ENCODE measurements at regions not wholly inside any gene's neighbourhood (a gene's known extent, or its start where the extent isn't known, plus 50 kb on each side); places are given as distances from the start of the nearest gene placed in this dataset.

DNA sequence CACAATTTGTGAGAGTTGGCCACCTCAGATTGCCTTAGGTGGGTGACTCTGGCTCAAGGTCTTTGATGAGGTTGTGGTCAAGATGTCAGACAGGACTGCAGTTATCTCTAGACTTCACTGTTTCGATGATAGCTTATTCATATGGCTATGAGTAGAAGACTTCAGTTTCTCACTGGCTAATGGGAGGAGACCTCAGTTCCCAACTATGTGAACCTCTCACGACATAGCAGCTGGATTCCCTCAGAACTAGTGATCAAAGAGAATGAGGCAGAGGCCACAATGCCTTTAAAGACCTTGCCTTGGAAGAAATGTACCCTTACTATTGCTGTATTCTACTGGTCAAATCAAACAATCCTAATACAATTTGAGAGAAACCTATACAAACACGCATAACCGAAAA lies 607.5 kb upstream of the ROBO2 start:
- H3K27me3 ChIP-seq = no peaks in the 10 kb centered on the region
- intact Hi-C loops (cut with DNase I) = no loop called here

DNA sequence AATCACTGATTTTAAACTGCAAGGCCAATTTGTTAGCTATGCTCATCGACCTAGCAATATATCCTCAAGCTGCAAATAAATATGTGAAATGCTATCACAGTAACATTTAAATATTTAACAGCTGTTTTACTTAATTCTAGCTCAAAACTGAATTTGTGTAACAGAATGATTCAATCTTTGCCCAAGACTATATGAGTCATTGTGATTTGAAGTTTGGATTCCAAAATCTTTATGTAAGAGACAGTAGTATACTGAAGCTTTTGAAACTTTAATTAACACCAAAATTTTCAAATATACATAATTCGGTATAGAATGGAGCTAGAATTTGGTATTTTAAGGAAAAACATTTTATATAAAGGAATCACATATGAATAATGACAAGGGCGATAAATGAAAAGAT lies 603.0 kb upstream of the ROBO2 start:
- intact Hi-C loops (cut with DNase I) = no loop called here
- H3K27me3 ChIP-seq = no peaks in the 10 kb centered on the region
- 63 to 71% (median 66%) methylated on average over 3 of the region's 3 CpGs for WGBS, 4 donors
- H3K4me3 ChIP-seq = no peak overlapping the region
- TF ChIP-seq POLR2A (IDR thresholded peaks at IDR 0.05) = no peak
- TF ChIP-seq, protein P1, sequence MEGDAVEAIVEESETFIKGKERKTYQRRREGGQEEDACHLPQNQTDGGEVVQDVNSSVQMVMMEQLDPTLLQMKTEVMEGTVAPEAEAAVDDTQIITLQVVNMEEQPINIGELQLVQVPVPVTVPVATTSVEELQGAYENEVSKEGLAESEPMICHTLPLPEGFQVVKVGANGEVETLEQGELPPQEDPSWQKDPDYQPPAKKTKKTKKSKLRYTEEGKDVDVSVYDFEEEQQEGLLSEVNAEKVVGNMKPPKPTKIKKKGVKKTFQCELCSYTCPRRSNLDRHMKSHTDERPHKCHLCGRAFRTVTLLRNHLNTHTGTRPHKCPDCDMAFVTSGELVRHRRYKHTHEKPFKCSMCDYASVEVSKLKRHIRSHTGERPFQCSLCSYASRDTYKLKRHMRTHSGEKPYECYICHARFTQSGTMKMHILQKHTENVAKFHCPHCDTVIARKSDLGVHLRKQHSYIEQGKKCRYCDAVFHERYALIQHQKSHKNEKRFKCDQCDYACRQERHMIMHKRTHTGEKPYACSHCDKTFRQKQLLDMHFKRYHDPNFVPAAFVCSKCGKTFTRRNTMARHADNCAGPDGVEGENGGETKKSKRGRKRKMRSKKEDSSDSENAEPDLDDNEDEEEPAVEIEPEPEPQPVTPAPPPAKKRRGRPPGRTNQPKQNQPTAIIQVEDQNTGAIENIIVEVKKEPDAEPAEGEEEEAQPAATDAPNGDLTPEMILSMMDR (IDR thresholded peaks at IDR 0.05) = no peak
- H3K36me3 ChIP-seq (replicated peaks in 1 of 2) = no peaks in the 10 kb centered on the region
- no peaks in the 10 kb centered on the region for H3K9me3 ChIP-seq (replicated peaks in 1 of 3)
- no peak for DNase-seq
- H3K4me1 ChIP-seq (replicated peaks in 1 of 2) = no peaks in the 10 kb centered on the region
- H3K27ac ChIP-seq = no peak overlapping the region

More for the DNA sequence above, 607.5 kb upstream of the ROBO2 start:
- H3K4me1 ChIP-seq (replicated peaks in 1 of 2) = no peaks in the 10 kb centered on the region
- H3K4me3 ChIP-seq = no peak overlapping the region
- no peak overlapping the region for H3K27ac ChIP-seq
- WGBS, 4 donors = 59 to 73% (median 69%) methylated on average over 4 of the region's 4 CpGs
- H3K36me3 ChIP-seq (replicated peaks in 1 of 2) = no peaks in the 10 kb centered on the region
- no peak for TF ChIP-seq POLR2A (IDR thresholded peaks at IDR 0.05)
- TF ChIP-seq, protein P1 (IDR thresholded peaks at IDR 0.05) = no peak
- H3K9me3 ChIP-seq (replicated peaks in 1 of 3) = no peaks in the 10 kb centered on the region
- no peak for DNase-seq

DNA sequence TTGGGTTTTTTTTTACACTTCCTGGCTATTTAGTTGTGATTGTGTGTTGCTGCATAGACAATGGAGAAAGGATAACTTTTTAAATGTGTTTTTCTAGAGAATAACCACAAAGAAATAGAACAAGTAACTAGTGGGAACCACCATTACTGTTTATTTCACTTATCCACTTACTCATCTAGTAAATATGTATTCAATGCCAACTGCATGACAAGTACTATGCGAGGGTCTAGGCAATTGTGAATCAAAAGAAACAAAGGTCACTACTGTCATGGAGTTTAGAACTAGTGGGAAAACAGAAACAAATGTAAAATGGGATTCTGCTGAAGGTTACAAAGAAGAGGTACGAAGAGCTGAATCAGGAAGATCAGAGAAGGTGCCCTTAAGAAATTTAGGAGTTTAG lies 600.9 kb upstream of the ROBO2 start:
- no peak for DNase-seq
- Histone ChIP-seq H3K9me3 (replicated peaks in 1 of 3) (no peaks in the 10 kb centered on the region), H3K4me1 (replicated peaks in 1 of 2) (no peaks in the 10 kb centered on the region), H3K36me3 (replicated peaks in 1 of 2) (no peaks in the 10 kb centered on the region), H3K27ac (no peak overlapping the region), H3K27me3 (no peaks in the 10 kb centered on the region), H3K4me3 (no peak overlapping the region)
- TF ChIP-seq, protein P1 (IDR thresholded peaks at IDR 0.05) = no peak
- TF ChIP-seq POLR2A (IDR thresholded peaks at IDR 0.05) = no peak
- intact Hi-C loops (cut with DNase I) = no loop called here
- 13 to 58% (median 54%) methylated on average over 2 of the region's 2 CpGs for WGBS, 4 donors

DNA sequence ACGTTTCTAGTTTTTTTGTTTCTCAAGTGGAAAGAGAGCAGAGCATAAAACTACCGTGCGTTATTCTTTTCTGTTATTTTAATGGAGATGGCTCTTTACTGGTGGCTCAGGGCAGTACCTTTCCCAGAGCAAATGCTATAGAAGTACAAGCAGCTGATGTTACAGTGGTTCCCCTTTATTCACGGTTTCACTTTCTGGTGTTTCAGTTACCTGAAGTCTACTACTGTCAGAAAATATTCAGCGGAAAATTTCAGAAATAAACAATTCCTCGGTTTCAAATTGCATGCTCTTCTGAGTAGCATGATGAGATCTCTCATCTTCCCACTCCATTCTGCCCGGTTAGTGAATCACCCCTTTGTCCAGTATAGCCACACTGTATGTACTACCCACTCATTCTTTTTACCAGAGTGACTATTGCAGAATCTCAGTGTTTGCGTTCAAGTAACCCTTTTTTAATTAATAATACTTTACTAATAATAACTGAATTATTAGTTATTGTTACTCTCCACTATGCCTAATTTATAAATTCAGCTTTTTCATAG lies 597.5 kb upstream of the ROBO2 start:
- TF ChIP-seq, protein P1 (IDR thresholded peaks at IDR 0.05) = no peak
- TF ChIP-seq POLR2A (IDR thresholded peaks at IDR 0.05) = no peak
- no peak overlapping the region for H3K27ac ChIP-seq
- no peaks in the 10 kb centered on the region for H3K9me3 ChIP-seq (replicated peaks in 1 of 3)
- WGBS, 4 donors = 75 to 86% (median 82%) methylated on average over 8 of the region's 8 CpGs
- H3K4me3 ChIP-seq = no peak overlapping the region
- no peak for DNase-seq
- intact Hi-C loops (cut with DNase I) = no loop called here
- no peaks in the 10 kb centered on the region for H3K36me3 ChIP-seq (replicated peaks in 1 of 2)
- no peaks in the 10 kb centered on the region for H3K27me3 ChIP-seq
- no peaks in the 10 kb centered on the region for H3K4me1 ChIP-seq (replicated peaks in 1 of 2)
